Cardiac muscle cell (in vitro differentiated cells and primary cell): ENCODE measurements at regions not wholly inside any gene's neighbourhood (a gene's known extent, or its start where the extent isn't known, plus 50 kb on each side); places are given as distances from the start of the nearest gene placed in this dataset.

ENCODE experiments used
- DNase-seq, 2 donors: peaks; one replicate each; pipeline versions ENCODE4 v3.0.0 to v3.0.0-alpha.2; 2010 to 2017; ENCODE audit warnings: low read depth in 1 of 2, low spot score in 1 of 2
- H3K27ac ChIP-seq: fragments of 200-600 bp; sonication (generic); 2 replicates; pipeline ENCODE4 v1.5.1; 2016
- H3K27me3 ChIP-seq: fragments of 200-600 bp; sonication (generic); 2 replicates; pipeline ENCODE4 v1.6.0; 2016; ENCODE audit warnings: control low read depth
- H3K36me3 ChIP-seq: fragments of 200-600 bp; sonication (generic); 2 replicates; pipeline ENCODE4 v1.5.1; 2016; ENCODE audit warnings: control low read depth
- H3K4me1 ChIP-seq: fragments of 200-600 bp; sonication (generic); 2 replicates; pipeline ENCODE4 v1.8.1; 2017; ENCODE audit warnings: low read depth, mild to moderate bottlenecking, mixed run types
- H3K4me3 ChIP-seq: fragments of 200-600 bp; sonication (generic); 2 replicates; pipeline ENCODE4 v1.5.1; 2016; ENCODE audit warnings: mild to moderate bottlenecking
- H3K9me3 ChIP-seq: fragments of 200-600 bp; sonication (generic); 2 replicates; pipeline ENCODE4 v1.5.1; 2017; ENCODE audit warnings: low read depth, mild to moderate bottlenecking, control low read depth
- CTCF ChIP-seq: IDR thresholded peaks from 2 replicates; pipeline ENCODE4 v1.5.1; 2012; ENCODE audit warnings: low read depth, mild to moderate bottlenecking, low read length

GRCh38 chr3:103662591-103662990 is 1227.8 kb downstream of the ZPLD1 start:
- Histone ChIP-seq H3K27ac (no peak overlapping the region), H3K36me3 (no peaks in the 10 kb centered on the region), H3K9me3 (no peaks in the 10 kb centered on the region), H3K4me3 (no peak overlapping the region), H3K27me3 (no peaks in the 10 kb centered on the region), H3K4me1 (no peaks in the 10 kb centered on the region)
- TF ChIP-seq CTCF = no peak
- no peak for DNase-seq

GRCh38 chr3:103672346-103672745 is 1237.5 kb downstream of the ZPLD1 start:
- no peak overlapping the region for H3K4me3 ChIP-seq
- H3K9me3 ChIP-seq = no peaks in the 10 kb centered on the region
- no peak for TF ChIP-seq CTCF
- no peak for DNase-seq
- H3K27ac ChIP-seq = no peak overlapping the region
- no peaks in the 10 kb centered on the region for H3K27me3 ChIP-seq
- no peaks in the 10 kb centered on the region for H3K36me3 ChIP-seq
- H3K4me1 ChIP-seq = no peaks in the 10 kb centered on the region

GRCh38 chr3:103684904-103685303 is 1250.1 kb downstream of the ZPLD1 start:
- DNase-seq = no peak
- Histone ChIP-seq H3K4me3 (no peak overlapping the region), H3K4me1 (no peaks in the 10 kb centered on the region), H3K27me3 (no peaks in the 10 kb centered on the region), H3K9me3 (no peaks in the 10 kb centered on the region), H3K27ac (no peak overlapping the region), H3K36me3 (no peaks in the 10 kb centered on the region)
- TF ChIP-seq CTCF = no peak

GRCh38 chr3:103685939-103686338 is 1251.1 kb downstream of the ZPLD1 start:
- Histone ChIP-seq H3K9me3 (no peaks in the 10 kb centered on the region), H3K36me3 (no peaks in the 10 kb centered on the region), H3K4me1 (no peaks in the 10 kb centered on the region), H3K27ac (no peak overlapping the region), H3K27me3 (no peaks in the 10 kb centered on the region), H3K4me3 (no peak overlapping the region)
- no peak for DNase-seq
- TF ChIP-seq CTCF = no peak

- Histone ChIP-seq H3K9me3 (no peaks in the 10 kb centered on the region), H3K27me3 (no peaks in the 10 kb centered on the region), H3K36me3 (no peaks in the 10 kb centered on the region), H3K27ac (no peak overlapping the region), H3K4me3 (no peak overlapping the region), H3K4me1 (no peaks in the 10 kb centered on the region)
- DNase-seq = no peak
- TF ChIP-seq CTCF = no peak
These were observed 1255.7 kb downstream of the ZPLD1 start for GRCh38 chr3:103690536-103690935.

GRCh38 chr3:103693831-103694230 is 1259.0 kb downstream of the ZPLD1 start:
- no peaks in the 10 kb centered on the region for H3K27me3 ChIP-seq
- H3K4me1 ChIP-seq = no peaks in the 10 kb centered on the region
- H3K27ac ChIP-seq = no peak overlapping the region
- DNase-seq = no peak
- no peak overlapping the region for H3K4me3 ChIP-seq
- TF ChIP-seq CTCF = no peak
- no peaks in the 10 kb centered on the region for H3K9me3 ChIP-seq
- H3K36me3 ChIP-seq = no peaks in the 10 kb centered on the region
